ENCODE measurements at regions not wholly inside any gene's neighbourhood (a gene's known extent, or its start where the extent isn't known, plus 50 kb on each side); places are given as distances from the start of the nearest gene placed in this dataset.

DNA sequence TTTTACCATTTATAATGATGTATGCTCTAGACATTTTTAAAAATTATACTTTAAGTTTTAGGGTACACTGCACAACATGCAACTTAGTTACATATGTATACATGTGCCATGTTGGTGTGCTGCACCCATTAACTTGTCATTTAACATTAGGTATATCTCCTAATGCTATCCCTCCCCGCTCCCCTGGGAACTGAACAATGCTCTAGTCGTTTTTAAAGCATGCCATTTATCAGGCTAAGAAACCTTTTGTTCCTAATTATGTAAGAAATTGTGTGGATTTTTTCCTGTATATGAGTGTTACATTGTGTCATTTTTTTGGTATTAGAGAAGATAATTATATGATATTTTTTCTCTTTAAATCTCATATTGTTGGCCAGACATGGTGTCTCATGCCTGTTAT lies 72.8 kb upstream of the SGCD start:
- DNase-seq (ENCODE audit: low read depth), result no peak
- no peak overlapping the region for H3K4me3 ChIP-seq (ENCODE audit: control insufficient read depth, low read depth, low read length)
- TF ChIP-seq, protein P1, sequence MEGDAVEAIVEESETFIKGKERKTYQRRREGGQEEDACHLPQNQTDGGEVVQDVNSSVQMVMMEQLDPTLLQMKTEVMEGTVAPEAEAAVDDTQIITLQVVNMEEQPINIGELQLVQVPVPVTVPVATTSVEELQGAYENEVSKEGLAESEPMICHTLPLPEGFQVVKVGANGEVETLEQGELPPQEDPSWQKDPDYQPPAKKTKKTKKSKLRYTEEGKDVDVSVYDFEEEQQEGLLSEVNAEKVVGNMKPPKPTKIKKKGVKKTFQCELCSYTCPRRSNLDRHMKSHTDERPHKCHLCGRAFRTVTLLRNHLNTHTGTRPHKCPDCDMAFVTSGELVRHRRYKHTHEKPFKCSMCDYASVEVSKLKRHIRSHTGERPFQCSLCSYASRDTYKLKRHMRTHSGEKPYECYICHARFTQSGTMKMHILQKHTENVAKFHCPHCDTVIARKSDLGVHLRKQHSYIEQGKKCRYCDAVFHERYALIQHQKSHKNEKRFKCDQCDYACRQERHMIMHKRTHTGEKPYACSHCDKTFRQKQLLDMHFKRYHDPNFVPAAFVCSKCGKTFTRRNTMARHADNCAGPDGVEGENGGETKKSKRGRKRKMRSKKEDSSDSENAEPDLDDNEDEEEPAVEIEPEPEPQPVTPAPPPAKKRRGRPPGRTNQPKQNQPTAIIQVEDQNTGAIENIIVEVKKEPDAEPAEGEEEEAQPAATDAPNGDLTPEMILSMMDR (conservative IDR thresholded peaks at IDR 0.05; ENCODE audit: control insufficient read depth, insufficient read depth, low read depth, low read length), result no peak

DNA sequence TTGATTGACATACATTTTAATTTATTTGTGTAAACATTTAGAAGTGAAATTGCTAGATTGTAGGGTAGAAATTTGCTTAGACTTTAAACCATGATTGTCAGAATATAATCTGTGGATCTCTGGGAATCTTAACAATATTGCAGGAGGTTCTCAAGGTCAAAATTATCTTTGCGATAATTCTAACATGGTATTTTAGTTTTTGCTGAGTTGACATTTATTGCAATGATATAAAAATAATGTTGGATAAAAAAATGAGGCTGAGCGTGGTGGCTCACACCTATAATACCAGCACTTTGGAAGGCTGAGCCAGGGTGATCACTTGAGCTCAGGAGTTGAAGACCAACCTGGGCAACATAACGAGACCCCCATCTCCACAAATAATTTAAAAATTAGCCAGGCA lies 70.3 kb upstream of the SGCD start:
- TF ChIP-seq, protein P1 (conservative IDR thresholded peaks at IDR 0.05; ENCODE audit: control insufficient read depth, insufficient read depth, low read depth, low read length), result no peak
- H3K4me3 ChIP-seq (ENCODE audit: control insufficient read depth, low read depth, low read length), result no peak overlapping the region
- DNase-seq (ENCODE audit: low read depth), result no peak

DNA sequence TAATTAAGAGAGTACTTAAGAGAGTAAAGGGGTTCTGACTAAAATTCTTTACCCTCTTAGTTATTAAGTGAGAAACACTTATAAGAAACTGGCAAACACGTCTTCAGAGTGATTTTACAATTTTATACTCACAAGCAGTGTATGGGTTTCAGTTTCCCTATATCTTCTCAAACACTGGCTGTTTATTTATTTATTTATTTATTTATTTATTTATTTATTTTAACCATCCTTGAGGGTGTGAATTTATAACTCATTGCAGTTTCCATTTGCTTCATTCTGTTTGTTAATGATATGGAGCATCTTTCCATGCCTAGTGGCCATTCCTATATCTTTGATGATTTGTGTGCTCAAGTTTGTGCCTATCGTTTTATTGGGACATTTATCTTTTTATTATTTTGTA lies 68.0 kb upstream of the SGCD start:
- DNase-seq (ENCODE audit: low read depth), result no peak
- TF ChIP-seq, protein P1 (conservative IDR thresholded peaks at IDR 0.05; ENCODE audit: control insufficient read depth, insufficient read depth, low read depth, low read length), result no peak
- H3K4me3 ChIP-seq (ENCODE audit: control insufficient read depth, low read depth, low read length), result no peak overlapping the region

DNA sequence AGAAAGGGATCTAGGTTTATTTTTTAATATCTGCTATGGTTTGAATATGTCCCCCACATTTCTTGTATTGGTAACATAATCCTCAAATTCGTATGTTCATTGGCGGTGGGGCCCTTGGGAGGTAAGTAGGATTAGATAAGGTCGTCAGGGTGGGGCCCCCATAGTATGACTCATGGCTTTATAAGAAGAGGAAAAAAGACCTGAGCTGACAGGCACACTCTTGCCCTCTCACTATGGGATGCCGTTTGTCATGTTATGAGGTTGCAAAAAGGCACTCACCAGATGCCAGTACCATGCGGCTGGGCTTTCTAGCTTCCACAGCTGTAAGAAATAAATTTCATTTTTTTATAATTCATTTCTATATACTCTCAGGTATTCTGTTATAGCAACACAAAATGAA lies 67.3 kb upstream of the SGCD start:
- TF ChIP-seq, protein P1 (conservative IDR thresholded peaks at IDR 0.05; ENCODE audit: control insufficient read depth, insufficient read depth, low read depth, low read length), result no peak
- H3K4me3 ChIP-seq (ENCODE audit: control insufficient read depth, low read depth, low read length), result no peak overlapping the region
- no peak for DNase-seq (ENCODE audit: low read depth)

DNA sequence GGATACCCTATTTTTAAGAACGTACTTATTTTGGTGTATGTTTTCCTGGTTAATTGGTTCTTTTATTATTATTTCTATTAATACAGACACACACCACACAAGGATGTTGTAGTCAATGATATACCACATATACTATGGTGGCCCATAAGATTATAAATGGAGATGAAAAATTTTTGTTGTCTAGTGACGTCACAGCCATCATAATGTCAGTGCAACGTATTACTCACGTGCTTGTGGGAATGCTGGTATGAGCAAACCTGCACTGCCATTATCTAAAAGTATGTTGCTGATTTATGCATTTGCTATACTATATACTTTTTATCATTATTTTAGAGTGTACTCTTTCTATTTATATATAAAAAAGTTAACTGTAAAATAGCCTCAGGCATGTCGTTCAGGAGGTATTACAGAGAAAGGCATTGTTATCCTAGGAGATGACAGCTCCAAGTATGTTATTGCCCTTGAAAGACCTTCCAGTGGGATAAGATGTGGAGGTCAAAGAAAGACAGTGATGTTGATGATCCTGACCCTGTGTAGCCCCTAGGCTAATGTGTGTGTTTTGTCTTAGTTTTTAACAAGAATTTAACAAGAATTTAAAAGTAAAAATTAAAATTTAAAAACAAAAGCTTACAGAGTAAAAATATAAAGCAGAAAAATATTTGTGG lies 65.6 kb upstream of the SGCD start:
- TF ChIP-seq, protein P1 (conservative IDR thresholded peaks at IDR 0.05; ENCODE audit: control insufficient read depth, insufficient read depth, low read depth, low read length), result no peak
- H3K4me3 ChIP-seq (ENCODE audit: control insufficient read depth, low read depth, low read length), result no peak overlapping the region
- DNase-seq (ENCODE audit: low read depth), result no peak

DNA sequence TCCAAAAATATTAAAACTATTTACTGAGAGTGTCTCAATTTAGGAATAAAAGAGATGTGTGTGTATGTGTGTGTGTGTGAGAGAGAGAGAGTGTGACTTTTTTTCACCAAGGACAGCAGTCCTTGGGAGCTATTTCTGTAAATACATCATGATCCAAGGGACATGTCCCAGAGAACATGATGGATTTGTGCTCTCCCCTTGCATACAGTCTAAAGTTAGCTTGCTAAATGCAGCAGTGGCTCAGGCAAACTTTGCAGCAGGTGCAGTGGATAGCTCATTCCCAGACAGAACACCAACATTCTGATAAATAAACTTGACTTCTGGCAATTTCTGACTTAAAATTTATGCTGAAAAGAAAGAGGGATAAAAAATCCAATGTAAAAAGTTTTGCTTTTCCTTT lies 55.4 kb upstream of the SGCD start:
- no peak for DNase-seq (ENCODE audit: low read depth)
- no peak overlapping the region for H3K4me3 ChIP-seq (ENCODE audit: control insufficient read depth, low read depth, low read length)
- TF ChIP-seq, protein P1 (conservative IDR thresholded peaks at IDR 0.05; ENCODE audit: control insufficient read depth, insufficient read depth, low read depth, low read length), result no peak

DNA sequence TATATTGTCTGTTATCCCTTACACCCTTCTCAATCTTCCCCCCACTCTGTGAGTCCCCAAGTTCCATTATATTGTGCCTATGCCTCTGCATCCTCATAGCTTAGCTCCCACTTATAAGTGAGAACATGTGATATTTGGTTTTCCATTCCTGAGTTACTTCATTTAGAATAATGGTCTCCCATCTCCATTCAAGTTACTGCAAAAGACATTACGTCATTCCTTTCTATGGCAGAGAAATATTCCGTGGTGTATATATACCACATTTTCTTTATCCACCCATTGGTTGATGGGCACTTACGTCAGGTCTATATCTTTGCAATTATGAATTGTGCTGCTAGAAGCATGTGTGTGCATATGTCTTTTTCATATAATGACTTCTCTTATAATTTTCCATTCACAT lies 54.8 kb upstream of the SGCD start:
- TF ChIP-seq, protein P1 (conservative IDR thresholded peaks at IDR 0.05; ENCODE audit: control insufficient read depth, insufficient read depth, low read depth, low read length), result no peak
- no peak for DNase-seq (ENCODE audit: low read depth)
- no peak overlapping the region for H3K4me3 ChIP-seq (ENCODE audit: control insufficient read depth, low read depth, low read length)
